CD4-positive, alpha-beta T cell (primary cell): ENCODE measurements at regions not wholly inside any gene's neighbourhood (a gene's known extent, or its start where the extent isn't known, plus 50 kb on each side); places are given as distances from the start of the nearest gene placed in this dataset.

Experiments
- ATAC-seq: fragments of 200-7000 bp; cut with Tn5 transposase; one replicate; pipeline ENCODE4 v1.10.0; 2022; ENCODE audit warnings: mild to moderate bottlenecking; ENCODE audit not compliant: poor library complexity
- CTCF ChIA-PET: fragments of 350-600 bp; sonication (Branson Sonifier 250); formaldehyde crosslinking; loops from one replicate; lab custom pipeline; 2021; ENCODE audit warnings: antibody characterized with exemption, inconsistent platforms; lab: Charles Lee
- POLR2A ChIA-PET: fragments of 350-600 bp; sonication (Branson Sonifier 250); formaldehyde crosslinking; loops from one replicate; lab custom pipeline; 2021; ENCODE audit warnings: antibody characterized with exemption, inconsistent platforms; lab: Charles Lee
- DNase-seq, 14 experiments: peaks; one replicate each; pipeline ENCODE4 v3.0.0-alpha.2; 2013 to 2020; ENCODE audit warnings: mixed read lengths in 2 of 14
- H3K27ac ChIP-seq, 2 donors: one replicate each; pipeline versions ENCODE4 v1.5.1 to v1.7.0; 2013; ENCODE audit warnings: low read length in 2 of 2, low read depth in 1 of 2, mild to moderate bottlenecking in 1 of 2
- H3K27me3 ChIP-seq, 2 experiments: 1 replicate in 1 of 2; 2 replicates in 1 of 2; pipeline versions ENCODE4 v1.6.1 to v1.7.0; 2013; ENCODE audit warnings: low read length in 2 of 2, control low read depth in 1 of 2, mild to moderate bottlenecking in 1 of 2, moderate library complexity in 1 of 2; ENCODE audit not compliant: insufficient read depth in 2 of 2, control insufficient read depth in 1 of 2
- H3K36me3 ChIP-seq: one replicate; pipeline ENCODE4 v1.6.1; 2013; ENCODE audit warnings: low read length, control low read depth; ENCODE audit not compliant: insufficient read depth
- H3K4me1 ChIP-seq: one replicate; pipeline ENCODE4 v1.6.1; 2013; ENCODE audit warnings: low read length, control low read depth; ENCODE audit not compliant: insufficient read depth
- H3K4me3 ChIP-seq: one replicate; pipeline ENCODE4 v1.5.1; 2013; ENCODE audit warnings: mild to moderate bottlenecking, low read length, moderate library complexity
- H3K9me3 ChIP-seq, 2 experiments: 1 replicate in 1 of 2; 2 replicates in 1 of 2; pipeline versions ENCODE4 v1.6.1 to v1.7.0; 2013; ENCODE audit warnings: low read length in 2 of 2, mild to moderate bottlenecking in 2 of 2, control low read depth in 1 of 2, moderate library complexity in 1 of 2; ENCODE audit not compliant: control insufficient read depth in 1 of 2, insufficient read depth in 1 of 2
- H3K27ac Mint-ChIP-seq: one replicate; pipeline ENCODE4 v1.8.0; 2020; ENCODE audit warnings: mixed read lengths
- H3K27me3 Mint-ChIP-seq: one replicate; pipeline ENCODE4 v1.8.0; 2021; ENCODE audit warnings: mixed read lengths
- H3K36me3 Mint-ChIP-seq: one replicate; pipeline ENCODE4 v1.8.0; 2021; ENCODE audit warnings: low read depth, mixed read lengths
- H3K4me1 Mint-ChIP-seq: one replicate; pipeline ENCODE4 v1.8.0; 2021; ENCODE audit warnings: low read depth, mixed read lengths
- H3K4me3 Mint-ChIP-seq: one replicate; pipeline ENCODE4 v1.8.0; 2020; ENCODE audit warnings: mild to moderate bottlenecking, mixed read lengths
- H3K9me3 Mint-ChIP-seq: one replicate; pipeline ENCODE4 v1.8.0; 2020; ENCODE audit warnings: mixed read lengths
- CTCF ChIP-seq: fragments of 200-600 bp; IDR thresholded peaks from one replicate; pipeline ENCODE4 v1.8.0; 2022; ENCODE audit warnings: antibody characterized with exemption, mild to moderate bottlenecking
- intact Hi-C, 2 experiments: fragments of 100-400 bp; cut with DNase I in 1 of 2; cut with micrococcal nuclease in 1 of 2; formaldehyde crosslinking; loops; one replicate each; pipeline versions ENCODE4 v1.15.1 to v1.9.0; 2023 to 2025; cut with DNase I, micrococcal nuclease

- no peaks in the 10 kb centered on the region for H3K9me3 Mint-ChIP-seq
- Histone ChIP-seq H3K4me1 (no peaks in the 10 kb centered on the region), H3K9me3 (no peaks in the 10 kb centered on the region), H3K27me3 (no peaks in the 10 kb centered on the region), H3K27ac (no peak overlapping the region), H3K36me3 (no peaks in the 10 kb centered on the region), H3K4me3 (no peak overlapping the region)
- H3K36me3 Mint-ChIP-seq = no peaks in the 10 kb centered on the region
- no peak overlapping the region for H3K4me3 Mint-ChIP-seq
- no peak overlapping the region for H3K27ac Mint-ChIP-seq
- no peaks in the 10 kb centered on the region for H3K4me1 Mint-ChIP-seq
- no peak for ATAC-seq
- DNase-seq = no peak
- H3K27me3 Mint-ChIP-seq = no peaks in the 10 kb centered on the region
- intact Hi-C loops = no loop called here
- ChIA-PET POLR2A (no interaction called here), CTCF (no interaction called here)
- no peak for TF ChIP-seq CTCF
Measured at GRCh38 chr6:15769511-15770018, 106.7 kb upstream of the DTNBP1 start.

GRCh38 chr6:15768999-15769398 lies 106.2 kb upstream of the DTNBP1 start:
- no peak for TF ChIP-seq CTCF
- Mint-ChIP-seq H3K4me3 (no peak overlapping the region), H3K27ac (no peak overlapping the region), H3K4me1 (no peaks in the 10 kb centered on the region), H3K9me3 (no peaks in the 10 kb centered on the region), H3K36me3 (no peaks in the 10 kb centered on the region), H3K27me3 (no peaks in the 10 kb centered on the region)
- no peak for ATAC-seq
- H3K27ac ChIP-seq = no peak overlapping the region
- ChIA-PET POLR2A (no interaction called here), CTCF (no interaction called here)
- H3K9me3 ChIP-seq = no peaks in the 10 kb centered on the region
- H3K4me3 ChIP-seq = no peak overlapping the region
- H3K36me3 ChIP-seq = no peaks in the 10 kb centered on the region
- no peaks in the 10 kb centered on the region for H3K4me1 ChIP-seq
- no peaks in the 10 kb centered on the region for H3K27me3 ChIP-seq
- no peak for DNase-seq
- intact Hi-C loops = no loop called here

GRCh38 chr6:15763837-15764236 lies 101.0 kb upstream of the DTNBP1 start:
- POLR2A ChIA-PET = no interaction called here
- ATAC-seq (no peak), DNase-seq (no peak)
- CTCF ChIA-PET = no interaction called here
- Histone ChIP-seq H3K4me1 (no peaks in the 10 kb centered on the region), H3K4me3 (no peak overlapping the region), H3K27ac (no peak overlapping the region), H3K27me3 (no peaks in the 10 kb centered on the region), H3K36me3 (no peaks in the 10 kb centered on the region), H3K9me3 (peaks cover 0 to 3% of the 10 kb centered on the region in 2 experiments)
- no peak overlapping the region for H3K4me3 Mint-ChIP-seq
- H3K4me1 Mint-ChIP-seq = no peaks in the 10 kb centered on the region
- H3K36me3 Mint-ChIP-seq = no peaks in the 10 kb centered on the region
- no peak overlapping the region for H3K27ac Mint-ChIP-seq
- no peaks in the 10 kb centered on the region for H3K9me3 Mint-ChIP-seq
- no peak for TF ChIP-seq CTCF
- intact Hi-C loops = no loop called here
- no peaks in the 10 kb centered on the region for H3K27me3 Mint-ChIP-seq
